K562 (cell line): ENCODE measurements at regions not wholly inside any gene's neighbourhood (a gene's known extent, or its start where the extent isn't known, plus 50 kb on each side); places are given as distances from the start of the nearest gene placed in this dataset.

Experiments
- HOXB6 ChIP-seq: fragments of 250-450 bp; sonication (Bioruptor Pico); IDR thresholded peaks from 2 replicates; pipeline ENCODE4 v1.5.1; 2022; ENCODE audit warnings: mild to moderate bottlenecking, borderline replicate concordance
- JUNB ChIP-seq: fragments of 450-650 bp; formaldehyde crosslinking; conservative IDR thresholded peaks from 2 replicates; pipeline ENCODE4 v1.4.0; 2020; ENCODE audit warnings: mild to moderate bottlenecking
- MCM5 ChIP-seq: fragments of 450-650 bp; IDR thresholded peaks from 2 replicates; pipeline ENCODE4 v1.6.1; 2016; ENCODE audit warnings: low read depth
- MTF1 ChIP-seq: fragments of 250-450 bp; sonication (Bioruptor Pico); IDR thresholded peaks from 2 replicates; pipeline ENCODE4 v1.9.0; 2021; ENCODE audit warnings: moderate library complexity, mild to moderate bottlenecking, inconsistent platforms, borderline replicate concordance
- MYNN ChIP-seq, 2 experiments: sonication (generic); formaldehyde crosslinking in 1 of 2; IDR thresholded peaks; 2 replicates each; pipeline versions ENCODE4 v1.5.0 to v1.6.1; 2016 to 2020; ENCODE audit warnings: antibody characterized with exemption in 1 of 2, missing genetic modification reagents in 1 of 2
- SRF ChIP-seq, 2 experiments: fragments of 250-450, 450-650 bp in 1 of 2; sonication (Bioruptor Pico) in 1 of 2; sonication (generic) in 1 of 2; formaldehyde crosslinking; IDR thresholded peaks; 2 replicates each; pipeline versions ENCODE4 v1.5.0 to v1.5.1; 2020 to 2022; ENCODE audit warnings: mild to moderate bottlenecking in 1 of 2, missing genetic modification reagents in 1 of 2
- TAF7 ChIP-seq: fragments of 450-650 bp; IDR thresholded peaks from 2 replicates; pipeline ENCODE4 v1.6.1; 2016; ENCODE audit warnings: missing genetic modification characterization, missing compliant biosample characterization
- TF ChIP-seq, protein P1 (sequence below), 2 experiments: fragments of 450-650 bp in 1 of 2; sonication (generic) in 1 of 2; formaldehyde crosslinking in 1 of 2; IDR thresholded peaks; 2 replicates each; pipeline versions ENCODE4 v1.7.1 to v1.9.0; 2016 to 2022; ENCODE audit warnings: inconsistent platforms in 1 of 2, mild to moderate bottlenecking in 1 of 2, missing genetic modification reagents in 1 of 2
- TF ChIP-seq, protein P2 (sequence below): fragments of 450-650 bp; IDR thresholded peaks from 2 replicates; pipeline ENCODE4 v1.6.1; 2014; ENCODE audit warnings: low read depth, mild to moderate bottlenecking, moderate library complexity, borderline replicate concordance
- TF ChIP-seq, protein P3 (sequence below): sonication (generic); formaldehyde crosslinking; IDR thresholded peaks from 2 replicates; pipeline ENCODE4 v1.8.0; 2022; ENCODE audit warnings: missing genetic modification reagents, mild to moderate bottlenecking, borderline replicate concordance
- TF ChIP-seq, protein P4 (sequence below): fragments of 450-650 bp; IDR thresholded peaks from 2 replicates; pipeline ENCODE4 v1.6.1; 2016; ENCODE audit warnings: missing biosample characterization, missing genetic modification characterization

DNA sequence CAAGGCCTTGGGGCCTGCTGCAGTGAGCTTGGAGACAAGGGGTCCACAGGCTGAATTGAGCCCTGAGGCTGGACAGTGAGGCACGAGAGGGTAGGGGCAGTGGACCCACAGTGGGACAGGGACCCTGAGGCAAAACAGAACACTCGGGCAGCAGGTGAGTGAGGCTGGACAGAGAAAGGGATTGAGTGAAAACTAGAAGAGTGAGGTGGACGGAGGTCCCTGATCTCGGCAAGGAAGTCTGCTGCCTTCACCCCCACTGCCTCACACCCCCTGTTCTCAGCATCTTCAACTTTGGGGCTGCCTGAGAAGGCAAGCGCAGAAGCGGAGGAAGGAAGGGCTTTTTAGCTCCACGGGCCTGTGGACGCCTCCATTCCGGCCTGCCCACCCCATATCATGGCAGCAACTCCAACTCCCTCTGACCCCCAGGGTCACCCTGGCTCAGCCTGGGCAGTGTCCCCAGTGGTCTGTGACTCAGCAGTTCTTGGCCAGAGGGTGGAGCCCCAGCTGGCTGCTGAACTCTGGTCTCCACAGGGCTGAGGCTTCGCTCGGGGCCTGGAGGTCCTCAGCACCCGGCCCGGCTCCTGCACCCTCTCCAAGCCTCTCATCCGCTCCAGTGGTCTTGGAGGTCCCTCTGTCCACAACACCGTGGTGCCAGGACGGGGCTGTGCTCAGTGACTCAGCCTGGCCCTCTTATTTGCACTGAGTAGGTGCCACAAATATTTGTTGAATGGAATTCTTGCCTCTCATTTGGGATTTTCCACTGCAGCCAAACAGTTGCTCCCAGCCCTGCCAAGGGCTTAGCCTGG, 60.0 kb upstream of the EPS8L3 start (continued):
- TF ChIP-seq, protein P1, sequence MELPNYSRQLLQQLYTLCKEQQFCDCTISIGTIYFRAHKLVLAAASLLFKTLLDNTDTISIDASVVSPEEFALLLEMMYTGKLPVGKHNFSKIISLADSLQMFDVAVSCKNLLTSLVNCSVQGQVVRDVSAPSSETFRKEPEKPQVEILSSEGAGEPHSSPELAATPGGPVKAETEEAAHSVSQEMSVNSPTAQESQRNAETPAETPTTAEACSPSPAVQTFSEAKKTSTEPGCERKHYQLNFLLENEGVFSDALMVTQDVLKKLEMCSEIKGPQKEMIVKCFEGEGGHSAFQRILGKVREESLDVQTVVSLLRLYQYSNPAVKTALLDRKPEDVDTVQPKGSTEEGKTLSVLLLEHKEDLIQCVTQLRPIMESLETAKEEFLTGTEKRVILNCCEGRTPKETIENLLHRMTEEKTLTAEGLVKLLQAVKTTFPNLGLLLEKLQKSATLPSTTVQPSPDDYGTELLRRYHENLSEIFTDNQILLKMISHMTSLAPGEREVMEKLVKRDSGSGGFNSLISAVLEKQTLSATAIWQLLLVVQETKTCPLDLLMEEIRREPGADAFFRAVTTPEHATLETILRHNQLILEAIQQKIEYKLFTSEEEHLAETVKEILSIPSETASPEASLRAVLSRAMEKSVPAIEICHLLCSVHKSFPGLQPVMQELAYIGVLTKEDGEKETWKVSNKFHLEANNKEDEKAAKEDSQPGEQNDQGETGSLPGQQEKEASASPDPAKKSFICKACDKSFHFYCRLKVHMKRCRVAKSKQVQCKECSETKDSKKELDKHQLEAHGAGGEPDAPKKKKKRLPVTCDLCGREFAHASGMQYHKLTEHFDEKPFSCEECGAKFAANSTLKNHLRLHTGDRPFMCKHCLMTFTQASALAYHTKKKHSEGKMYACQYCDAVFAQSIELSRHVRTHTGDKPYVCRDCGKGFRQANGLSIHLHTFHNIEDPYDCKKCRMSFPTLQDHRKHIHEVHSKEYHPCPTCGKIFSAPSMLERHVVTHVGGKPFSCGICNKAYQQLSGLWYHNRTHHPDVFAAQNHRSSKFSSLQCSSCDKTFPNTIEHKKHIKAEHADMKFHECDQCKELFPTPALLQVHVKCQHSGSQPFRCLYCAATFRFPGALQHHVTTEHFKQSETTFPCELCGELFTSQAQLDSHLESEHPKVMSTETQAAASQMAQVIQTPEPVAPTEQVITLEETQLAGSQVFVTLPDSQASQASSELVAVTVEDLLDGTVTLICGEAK (IDR thresholded peaks at IDR 0.05), result no peak
- TF ChIP-seq, protein P1 (CRISPR knock-in tag; IDR thresholded peaks at IDR 0.05), result no peak
- TF ChIP-seq JUNB (CRISPR knock-in tag), result no peak
- peak; percentile 97 for TF ChIP-seq MYNN (IDR thresholded peaks at IDR 0.05)
- TF ChIP-seq MYNN (CRISPR knock-in tag; IDR thresholded peaks at IDR 0.05), result no peak
- TF ChIP-seq MCM5, result no peak
- TF ChIP-seq, protein P2, sequence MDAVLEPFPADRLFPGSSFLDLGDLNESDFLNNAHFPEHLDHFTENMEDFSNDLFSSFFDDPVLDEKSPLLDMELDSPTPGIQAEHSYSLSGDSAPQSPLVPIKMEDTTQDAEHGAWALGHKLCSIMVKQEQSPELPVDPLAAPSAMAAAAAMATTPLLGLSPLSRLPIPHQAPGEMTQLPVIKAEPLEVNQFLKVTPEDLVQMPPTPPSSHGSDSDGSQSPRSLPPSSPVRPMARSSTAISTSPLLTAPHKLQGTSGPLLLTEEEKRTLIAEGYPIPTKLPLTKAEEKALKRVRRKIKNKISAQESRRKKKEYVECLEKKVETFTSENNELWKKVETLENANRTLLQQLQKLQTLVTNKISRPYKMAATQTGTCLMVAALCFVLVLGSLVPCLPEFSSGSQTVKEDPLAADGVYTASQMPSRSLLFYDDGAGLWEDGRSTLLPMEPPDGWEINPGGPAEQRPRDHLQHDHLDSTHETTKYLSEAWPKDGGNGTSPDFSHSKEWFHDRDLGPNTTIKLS, result 0 out of 2 replicates have a peak, but pooled peaks have one; percentile 17
- TF ChIP-seq HOXB6, result no peak
- TF ChIP-seq, protein P3, sequence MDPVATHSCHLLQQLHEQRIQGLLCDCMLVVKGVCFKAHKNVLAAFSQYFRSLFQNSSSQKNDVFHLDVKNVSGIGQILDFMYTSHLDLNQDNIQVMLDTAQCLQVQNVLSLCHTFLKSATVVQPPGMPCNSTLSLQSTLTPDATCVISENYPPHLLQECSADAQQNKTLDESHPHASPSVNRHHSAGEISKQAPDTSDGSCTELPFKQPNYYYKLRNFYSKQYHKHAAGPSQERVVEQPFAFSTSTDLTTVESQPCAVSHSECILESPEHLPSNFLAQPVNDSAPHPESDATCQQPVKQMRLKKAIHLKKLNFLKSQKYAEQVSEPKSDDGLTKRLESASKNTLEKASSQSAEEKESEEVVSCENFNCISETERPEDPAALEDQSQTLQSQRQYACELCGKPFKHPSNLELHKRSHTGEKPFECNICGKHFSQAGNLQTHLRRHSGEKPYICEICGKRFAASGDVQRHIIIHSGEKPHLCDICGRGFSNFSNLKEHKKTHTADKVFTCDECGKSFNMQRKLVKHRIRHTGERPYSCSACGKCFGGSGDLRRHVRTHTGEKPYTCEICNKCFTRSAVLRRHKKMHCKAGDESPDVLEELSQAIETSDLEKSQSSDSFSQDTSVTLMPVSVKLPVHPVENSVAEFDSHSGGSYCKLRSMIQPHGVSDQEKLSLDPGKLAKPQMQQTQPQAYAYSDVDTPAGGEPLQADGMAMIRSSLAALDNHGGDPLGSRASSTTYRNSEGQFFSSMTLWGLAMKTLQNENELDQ, result no peak
- peak in 1 of 2 experiments; percentile 44; a peak in 1 of 4 replicates for TF ChIP-seq SRF (CRISPR knock-in tag; IDR thresholded peaks at IDR 0.05)
- TF ChIP-seq MTF1 (CRISPR knock-in tag), result no peak
- TF ChIP-seq TAF7 (tag), result no peak
- TF ChIP-seq, protein P4, sequence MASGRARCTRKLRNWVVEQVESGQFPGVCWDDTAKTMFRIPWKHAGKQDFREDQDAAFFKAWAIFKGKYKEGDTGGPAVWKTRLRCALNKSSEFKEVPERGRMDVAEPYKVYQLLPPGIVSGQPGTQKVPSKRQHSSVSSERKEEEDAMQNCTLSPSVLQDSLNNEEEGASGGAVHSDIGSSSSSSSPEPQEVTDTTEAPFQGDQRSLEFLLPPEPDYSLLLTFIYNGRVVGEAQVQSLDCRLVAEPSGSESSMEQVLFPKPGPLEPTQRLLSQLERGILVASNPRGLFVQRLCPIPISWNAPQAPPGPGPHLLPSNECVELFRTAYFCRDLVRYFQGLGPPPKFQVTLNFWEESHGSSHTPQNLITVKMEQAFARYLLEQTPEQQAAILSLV (tag), result peak; percentile 7; the same call in 1 of the 2 replicates
